Urothelium cell line (cell line): ENCODE measurements at regions not wholly inside any gene's neighbourhood (a gene's known extent, or its start where the extent isn't known, plus 50 kb on each side); places are given as distances from the start of the nearest gene placed in this dataset.
A peak's percentile ranks its signal among the peaks of the same experiment; 100 is the strongest.

Experiments
- DNase-seq: peaks from one replicate; pipeline ENCODE4 v3.0.0; 2011; ENCODE audit warnings: low spot score, mixed read lengths
- FAIRE-seq: peaks from 2 replicates; lab custom pipeline; 2011; peaks lifted over from hg19 to GRCh38; lab: Jason Lieb, UNC

DNA sequence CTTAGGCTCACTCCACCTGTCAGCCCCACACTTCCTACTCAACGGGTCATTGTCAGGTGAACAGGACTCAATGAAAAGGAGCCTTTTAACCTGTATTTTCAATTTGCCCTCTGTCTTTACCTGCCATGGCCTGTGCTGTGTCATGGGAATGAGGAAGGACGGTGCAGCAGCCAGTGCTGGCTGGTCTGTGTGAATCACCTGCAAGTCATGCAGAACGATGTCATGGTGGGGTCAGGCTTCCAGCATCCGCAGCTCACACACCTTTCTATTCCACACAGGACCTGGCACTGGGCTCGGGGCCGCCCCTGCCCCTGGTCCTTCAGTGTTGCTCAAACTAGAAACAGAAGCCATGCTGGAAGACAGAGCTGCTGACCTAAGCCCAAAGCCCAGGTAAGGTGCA is 188.7 kb upstream of the GMDS start:
- DNase-seq (peak; percentile 19), FAIRE-seq (no peak)

DNA sequence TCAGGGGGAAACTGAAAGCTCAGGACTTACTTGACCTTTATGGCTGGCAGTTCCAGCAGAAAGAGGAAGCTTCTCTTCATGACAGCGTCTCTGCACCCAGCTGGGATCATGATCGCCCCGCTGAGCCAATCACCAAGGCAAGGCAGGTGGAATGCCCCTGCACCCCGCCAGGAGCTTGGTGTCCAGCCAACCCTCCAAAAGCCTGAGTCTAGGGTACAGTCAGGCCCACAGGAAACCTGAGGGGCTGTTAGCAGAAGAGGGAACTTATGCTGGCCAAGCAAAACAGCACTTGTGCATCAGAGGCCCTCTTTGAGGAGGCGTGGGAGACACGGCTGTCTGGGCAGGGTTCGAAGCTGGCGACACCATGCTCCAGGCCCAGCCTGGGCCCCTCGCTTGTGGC is 188.3 kb upstream of the GMDS start:
- DNase-seq (no peak), FAIRE-seq (no peak)

DNA sequence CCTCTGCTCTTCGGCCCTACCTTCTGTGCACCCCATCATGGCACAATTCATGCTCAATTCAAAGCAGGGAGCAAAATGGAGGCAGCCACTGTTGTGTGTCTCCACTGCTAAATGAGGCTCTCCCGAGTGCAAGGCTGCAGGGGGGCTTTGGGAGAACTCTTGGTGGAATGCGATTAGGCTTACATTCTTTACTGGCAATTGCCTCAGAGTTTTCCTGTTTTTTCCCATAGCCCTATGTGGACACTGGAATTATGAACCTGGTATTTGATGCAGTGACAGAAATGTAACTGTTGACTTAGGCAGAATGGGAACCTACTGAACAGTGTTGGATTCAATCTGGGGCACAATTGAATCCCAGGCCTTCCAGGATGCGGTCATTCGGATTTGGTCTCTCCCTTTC is 187.9 kb upstream of the GMDS start:
- no peak for FAIRE-seq
- DNase-seq, result no peak

DNA sequence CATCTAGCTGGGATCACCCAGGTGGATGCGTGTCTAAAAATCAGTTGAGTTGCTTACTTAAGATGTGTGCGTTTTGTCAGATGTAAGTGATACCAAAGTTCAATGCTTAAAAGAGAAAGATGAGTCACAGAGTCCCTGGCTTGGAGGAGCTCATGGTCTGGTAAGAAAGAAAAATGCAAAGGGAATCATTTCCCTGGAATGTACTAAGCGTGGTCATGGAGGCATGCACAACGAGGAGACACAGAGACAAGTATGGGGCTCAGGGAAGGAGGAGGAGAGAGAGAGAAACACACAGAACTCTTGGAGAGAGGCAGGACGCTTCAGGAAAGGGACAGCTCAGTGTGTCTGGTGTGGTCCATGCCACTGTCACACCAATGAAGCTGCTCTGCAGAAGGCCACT is 186.9 kb upstream of the GMDS start:
- no peak for FAIRE-seq
- DNase-seq, result peak; percentile 59

DNA sequence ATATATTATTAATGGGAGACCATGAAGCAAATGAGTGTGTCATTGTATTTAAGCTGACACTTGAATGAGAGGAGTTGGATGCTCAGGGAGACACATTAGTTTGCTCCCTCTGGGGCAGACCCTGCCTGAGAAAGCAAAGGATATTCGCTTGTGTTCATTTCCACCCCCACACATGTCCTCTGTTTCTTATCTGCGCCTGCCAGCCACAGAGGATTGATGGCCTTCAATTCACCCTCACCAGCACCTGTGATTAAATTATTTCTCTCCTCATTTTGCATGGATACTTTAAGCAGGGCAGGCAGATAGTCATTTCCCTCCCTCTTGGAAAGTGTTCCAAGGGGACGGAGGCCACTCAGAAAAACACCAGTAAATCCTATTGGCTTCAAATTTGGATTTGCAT is 185.2 kb upstream of the GMDS start:
- DNase-seq (no peak), FAIRE-seq (no peak)

DNA sequence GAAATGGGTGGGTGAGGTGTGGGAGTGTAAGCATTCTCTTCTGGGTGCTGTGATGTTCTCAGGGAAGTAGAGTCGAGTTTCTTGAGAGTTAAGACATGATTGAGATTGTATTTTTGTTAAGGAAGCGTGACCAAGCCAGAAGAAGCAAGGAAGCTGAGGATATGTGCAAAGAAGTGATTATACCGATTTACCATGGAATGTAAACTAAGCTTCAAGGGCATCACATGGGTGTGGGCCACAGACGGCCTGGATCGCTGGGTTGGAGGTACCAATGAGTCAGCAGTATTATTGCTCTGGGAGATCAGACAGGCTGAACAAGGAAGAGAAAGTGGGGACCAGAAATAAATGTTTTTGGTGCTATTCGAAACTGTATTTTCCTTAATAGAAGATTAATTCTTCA is 184.1 kb upstream of the GMDS start:
- FAIRE-seq (no peak), DNase-seq (no peak)

DNA sequence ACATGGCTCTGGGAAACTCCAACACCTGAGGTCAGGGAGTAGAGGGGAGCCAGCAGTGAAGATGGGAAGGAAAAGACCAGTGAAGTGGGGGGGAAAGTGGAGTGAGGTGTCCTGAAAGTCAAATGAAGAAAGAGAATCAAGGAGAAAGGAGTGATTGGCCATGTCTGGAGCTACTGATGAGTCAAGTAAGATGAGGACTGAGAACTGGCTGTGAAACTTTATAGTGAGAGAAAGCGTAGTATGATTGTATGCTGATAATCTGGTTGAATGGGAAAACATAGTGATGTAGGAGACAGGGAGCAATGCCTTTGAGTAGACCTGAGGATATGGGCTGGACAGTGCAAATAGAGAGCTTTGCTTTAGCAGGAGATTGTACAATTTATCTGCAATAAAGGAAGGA is 183.6 kb upstream of the GMDS start:
- FAIRE-seq (no peak), DNase-seq (no peak)

DNA sequence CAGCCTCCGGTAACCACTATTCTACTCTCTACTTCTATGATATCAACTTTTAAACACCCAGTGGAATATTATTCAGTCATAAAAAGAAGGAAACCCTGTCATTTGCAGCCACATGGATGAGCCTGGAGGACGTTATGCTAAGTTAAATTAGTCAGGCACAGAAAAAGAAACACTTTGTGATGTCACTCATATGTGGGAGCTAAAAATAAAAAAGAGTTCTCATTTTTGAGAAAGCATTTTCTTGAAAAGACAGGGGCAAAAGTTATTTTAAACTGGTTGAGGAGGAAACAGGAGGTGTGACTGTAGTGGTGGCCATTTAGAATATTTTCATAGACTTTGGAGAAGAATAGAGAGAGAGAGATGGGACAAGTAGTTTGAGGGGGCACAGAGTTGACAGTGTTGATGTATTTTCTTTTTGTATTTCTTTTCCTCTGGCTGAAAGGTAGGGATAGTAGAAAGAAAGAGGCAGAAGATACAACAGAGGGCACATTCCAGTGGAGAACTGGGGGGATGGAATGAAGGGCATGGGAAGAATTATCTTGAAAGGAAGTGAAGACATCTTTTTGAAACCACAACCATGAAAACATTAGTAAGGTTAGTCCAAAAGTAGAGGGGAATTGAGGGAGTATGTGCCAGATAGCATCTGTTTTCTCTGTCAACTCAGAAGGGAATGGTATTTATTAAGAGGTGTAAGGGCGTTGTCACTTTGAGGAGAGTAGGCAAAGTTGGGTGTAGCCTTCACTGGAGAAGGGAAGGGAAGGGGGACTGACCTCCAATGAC is 181.3 kb upstream of the GMDS start:
- FAIRE-seq (no peak), DNase-seq (no peak)

DNA sequence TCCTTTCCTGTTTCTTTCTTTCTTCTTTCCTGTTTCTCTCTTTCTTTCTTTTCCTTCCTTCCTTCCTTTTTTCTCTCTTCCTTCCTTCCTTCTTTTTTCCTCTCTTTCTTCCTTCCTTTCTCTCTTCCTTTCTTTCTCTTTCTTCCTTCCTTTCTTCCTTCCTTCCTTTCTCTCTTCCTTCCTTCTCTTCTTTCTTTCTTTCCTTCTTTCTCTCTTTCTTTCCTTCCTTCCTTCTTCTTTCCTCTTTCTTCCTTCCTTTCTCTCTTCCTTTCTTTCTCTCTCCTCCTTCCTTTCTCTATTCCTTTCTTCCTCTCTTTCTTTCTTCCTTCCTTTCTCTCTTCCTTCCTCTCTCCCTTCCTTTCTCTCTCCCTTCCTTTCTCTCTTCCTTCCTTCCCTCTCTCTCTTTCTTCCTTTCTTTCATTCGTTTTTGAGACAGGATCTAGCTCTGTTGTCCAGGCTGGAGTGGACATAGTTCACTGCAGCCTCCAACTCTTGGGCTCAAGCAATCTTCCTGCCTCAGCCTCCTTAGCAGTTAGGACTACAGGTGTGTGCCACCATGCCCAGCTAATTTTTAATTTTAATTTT is 170.8 kb upstream of the GMDS start:
- FAIRE-seq, result no peak
- no peak for DNase-seq

DNA sequence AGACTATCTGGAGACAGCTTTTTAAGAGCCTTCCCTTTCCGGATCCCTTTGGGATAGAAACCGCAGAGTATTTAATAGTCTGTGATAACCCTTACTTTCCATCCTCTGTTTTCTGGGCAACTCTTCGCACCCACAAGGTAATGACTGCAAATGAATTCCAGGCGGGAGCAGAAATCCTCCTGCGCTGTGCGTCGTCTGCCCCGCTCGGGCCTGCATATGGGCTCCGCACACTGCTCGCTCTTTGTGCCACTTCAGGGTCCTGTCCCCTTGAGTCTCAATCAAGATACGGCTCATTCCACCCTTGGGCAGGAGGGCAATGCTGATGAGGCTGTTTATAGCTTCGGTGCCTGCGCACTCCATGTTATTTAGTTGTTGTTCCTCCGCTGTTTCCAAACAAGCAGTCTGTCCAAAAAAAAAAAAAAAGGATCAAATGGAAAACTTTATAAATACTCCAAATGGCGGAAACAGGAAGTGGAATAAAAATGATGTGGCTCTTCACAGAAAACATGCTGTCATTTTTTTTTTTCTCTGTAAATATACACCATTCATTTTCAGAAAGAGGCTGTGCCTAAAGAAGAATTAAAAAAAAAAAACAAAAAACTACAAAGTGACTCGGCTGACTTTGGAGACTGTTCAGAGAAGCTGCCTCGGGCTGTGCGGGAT is 169.6 kb upstream of the GMDS start:
- DNase-seq (no peak), FAIRE-seq (no peak)

DNA sequence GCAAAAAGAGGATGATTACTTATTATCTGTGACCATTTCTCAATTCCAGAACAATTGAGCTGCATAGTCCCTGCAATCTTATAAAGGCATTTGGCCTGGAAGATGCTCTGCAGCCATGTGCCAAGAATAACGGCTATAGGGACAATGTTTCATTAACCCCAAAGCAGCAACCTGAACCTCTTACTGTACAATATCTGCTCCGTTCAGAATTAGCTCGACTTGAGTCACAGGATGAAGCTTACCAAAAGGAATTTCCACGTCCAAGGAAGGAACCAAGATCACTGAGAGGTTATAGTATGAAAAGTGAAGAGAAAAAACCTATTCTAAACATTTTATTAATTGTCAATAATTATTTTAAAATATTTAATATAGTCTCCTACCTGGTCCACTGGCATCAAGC is 167.3 kb upstream of the GMDS start:
- DNase-seq (no peak), FAIRE-seq (no peak)

DNA sequence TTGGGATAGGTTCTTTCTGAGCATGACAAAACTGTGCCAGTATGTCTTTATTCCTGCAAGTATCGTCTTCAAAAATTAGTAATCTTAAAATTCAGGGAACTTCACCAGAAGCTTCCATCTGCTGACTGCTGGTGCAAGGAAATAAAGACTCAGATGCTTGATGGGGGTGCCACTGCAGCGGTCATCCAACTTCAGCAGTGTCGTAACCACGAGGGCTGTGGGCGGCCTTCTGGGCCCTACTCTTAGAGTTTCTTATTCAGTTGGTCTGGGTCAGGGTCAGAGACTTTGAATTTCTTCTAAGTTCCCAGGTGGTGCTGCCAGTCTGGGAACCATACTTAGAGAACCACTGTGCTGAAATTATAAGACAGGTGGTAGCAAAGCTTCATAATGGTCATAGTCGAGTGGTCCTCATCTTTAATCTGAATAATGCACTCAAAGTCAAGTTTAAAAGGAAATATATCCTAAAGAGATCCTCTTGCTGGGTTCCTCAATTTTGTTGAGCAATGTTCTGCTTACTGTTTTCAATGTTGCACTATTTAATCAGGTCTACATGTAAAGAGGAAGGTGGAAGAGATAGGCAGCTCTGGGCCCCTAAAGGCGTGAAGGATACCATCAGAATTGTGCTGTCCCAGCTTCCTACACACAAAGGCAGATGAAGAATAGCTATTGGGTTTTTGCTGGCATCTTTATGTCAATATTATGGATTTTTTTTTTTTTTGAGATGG is 165.4 kb upstream of the GMDS start:
- DNase-seq, result no peak
- FAIRE-seq, result no peak

DNA sequence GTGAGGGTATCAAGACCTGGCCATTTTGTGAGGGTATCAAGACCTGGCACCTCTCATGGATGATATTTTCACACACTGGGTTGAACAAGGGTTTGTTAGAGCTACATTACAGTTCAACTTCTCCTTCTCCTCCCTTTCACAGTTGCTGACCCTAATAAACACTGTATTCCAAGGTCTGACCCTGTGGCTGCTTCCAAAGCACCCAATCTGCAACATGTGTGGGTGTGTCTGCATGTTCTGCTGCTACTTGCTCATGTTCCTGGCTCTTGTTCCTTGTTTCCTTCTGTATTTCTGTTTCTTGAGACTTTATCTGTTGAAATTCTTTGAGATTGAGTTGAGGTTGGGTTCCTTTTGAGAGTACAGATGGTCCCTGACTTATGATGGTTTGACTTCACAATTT is 162.1 kb upstream of the GMDS start:
- FAIRE-seq (no peak), DNase-seq (no peak)

DNA sequence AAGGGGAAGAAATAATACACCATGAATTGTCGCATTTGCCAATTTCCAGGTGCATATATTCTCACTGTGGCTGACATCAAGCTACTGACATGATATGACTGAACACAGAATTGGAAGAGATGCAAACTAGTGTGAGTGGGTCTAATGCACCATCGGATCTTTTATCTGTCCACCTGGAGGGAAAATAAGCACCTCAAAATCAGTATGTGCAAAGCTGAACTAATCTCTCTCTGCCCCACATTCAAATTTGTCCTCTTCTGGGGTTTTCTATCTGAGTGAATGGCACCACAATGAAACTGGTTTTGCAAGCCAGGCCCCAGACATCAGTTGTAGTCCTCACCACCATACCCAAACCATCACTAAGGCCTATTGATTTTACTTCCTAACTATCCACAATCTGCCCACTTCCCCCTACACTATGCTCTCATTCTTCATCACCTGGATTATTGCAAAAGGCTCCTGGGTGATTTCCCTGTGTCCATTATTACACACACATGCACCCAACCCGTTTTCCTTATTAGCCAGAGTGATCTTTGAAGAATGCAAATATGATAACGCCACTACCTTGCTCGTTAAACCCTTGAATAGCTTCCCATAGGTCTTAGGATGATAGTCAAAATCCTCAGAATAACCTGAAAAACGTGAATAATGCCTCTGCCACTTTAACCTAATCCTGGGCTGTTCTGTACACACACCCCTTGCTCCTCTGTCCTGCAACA is 159.0 kb upstream of the GMDS start:
- DNase-seq (no peak), FAIRE-seq (no peak)

DNA sequence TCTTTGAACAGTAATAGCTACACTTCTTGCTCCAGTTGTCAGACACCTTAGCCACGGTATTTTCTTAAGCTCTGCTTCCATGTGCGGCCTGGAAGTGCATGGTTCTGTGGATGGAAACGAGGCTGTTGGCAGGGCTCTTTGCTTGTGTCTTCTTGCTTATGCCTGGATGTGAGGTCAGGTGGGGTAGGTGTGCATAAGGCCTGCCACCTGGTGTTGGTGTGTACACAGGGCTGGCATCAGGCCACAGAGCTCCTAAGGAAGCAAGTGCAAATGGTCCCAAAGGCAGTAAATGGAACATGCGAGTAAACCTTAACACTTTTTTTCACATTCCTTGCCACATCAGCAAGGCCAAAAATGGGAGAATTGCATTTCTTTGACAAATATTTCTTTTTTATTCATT is 158.1 kb upstream of the GMDS start:
- no peak for DNase-seq
- no peak for FAIRE-seq

DNA sequence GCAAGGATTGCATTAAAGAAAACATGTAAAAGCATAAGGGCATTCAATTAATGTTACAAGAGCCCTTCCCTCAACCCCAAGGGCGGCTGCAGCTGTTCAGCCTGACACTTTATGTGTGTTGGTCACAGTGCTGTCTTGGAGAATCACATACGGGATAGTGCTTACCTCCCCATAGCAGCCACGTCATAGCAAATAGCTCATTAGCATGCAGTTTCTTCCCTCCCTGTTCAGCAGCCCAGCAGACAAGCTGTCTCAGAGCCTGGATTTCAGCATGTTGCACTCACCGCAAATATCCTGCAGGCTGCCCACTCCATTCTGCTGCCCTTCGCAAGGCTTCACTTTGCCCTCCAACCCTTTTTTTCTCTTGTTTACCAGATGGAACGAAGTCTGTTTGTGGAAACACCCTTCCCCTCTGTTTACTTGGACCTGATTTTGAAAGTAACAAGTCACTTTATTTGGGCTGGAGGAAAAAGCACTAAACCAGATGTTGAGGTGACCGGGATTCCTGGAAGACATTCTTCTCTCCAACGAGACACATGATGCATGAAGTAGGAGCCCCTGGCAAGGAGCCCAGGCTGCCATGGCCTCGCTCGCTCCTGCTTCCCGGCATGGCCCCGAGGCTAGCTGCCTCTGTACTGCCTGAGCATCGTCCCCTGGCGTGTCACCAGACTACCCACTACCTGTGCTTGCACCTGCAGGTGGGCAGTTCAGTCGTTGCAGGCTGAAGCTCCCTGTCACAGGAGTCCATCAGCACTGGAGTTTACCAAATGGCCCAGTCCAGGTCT is 151.6 kb upstream of the GMDS start:
- no peak for DNase-seq
- no peak for FAIRE-seq

DNA sequence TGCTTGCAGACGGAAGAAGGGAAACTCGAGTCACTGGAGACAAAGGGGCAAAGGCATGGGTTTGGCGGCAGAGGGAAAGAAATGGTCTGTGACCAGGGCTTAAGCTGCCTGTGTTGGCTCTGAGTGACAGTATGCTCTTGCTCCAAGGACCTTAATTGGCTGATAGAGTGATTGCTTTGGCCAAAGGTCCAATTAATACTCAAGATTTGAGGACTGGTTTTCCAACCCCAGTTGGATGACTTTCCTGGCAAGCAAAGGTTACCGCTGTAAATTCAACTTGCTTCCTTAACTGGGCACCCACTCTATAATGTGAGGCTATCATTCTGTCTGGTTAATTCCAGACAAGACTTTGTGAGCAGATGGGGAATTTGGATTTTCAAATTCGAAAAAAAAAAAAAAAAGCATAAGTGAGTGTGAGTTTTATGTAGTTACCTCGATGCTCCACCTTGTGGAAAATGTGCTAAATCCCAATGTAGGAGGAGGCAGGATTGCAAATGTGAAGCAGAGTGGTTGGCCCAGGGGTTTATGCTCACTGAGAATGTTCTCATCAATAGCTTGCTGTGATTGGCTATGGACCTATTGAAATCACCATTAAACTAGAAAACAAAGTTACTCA is 150.7 kb upstream of the GMDS start:
- FAIRE-seq, result no peak
- DNase-seq, result no peak

DNA sequence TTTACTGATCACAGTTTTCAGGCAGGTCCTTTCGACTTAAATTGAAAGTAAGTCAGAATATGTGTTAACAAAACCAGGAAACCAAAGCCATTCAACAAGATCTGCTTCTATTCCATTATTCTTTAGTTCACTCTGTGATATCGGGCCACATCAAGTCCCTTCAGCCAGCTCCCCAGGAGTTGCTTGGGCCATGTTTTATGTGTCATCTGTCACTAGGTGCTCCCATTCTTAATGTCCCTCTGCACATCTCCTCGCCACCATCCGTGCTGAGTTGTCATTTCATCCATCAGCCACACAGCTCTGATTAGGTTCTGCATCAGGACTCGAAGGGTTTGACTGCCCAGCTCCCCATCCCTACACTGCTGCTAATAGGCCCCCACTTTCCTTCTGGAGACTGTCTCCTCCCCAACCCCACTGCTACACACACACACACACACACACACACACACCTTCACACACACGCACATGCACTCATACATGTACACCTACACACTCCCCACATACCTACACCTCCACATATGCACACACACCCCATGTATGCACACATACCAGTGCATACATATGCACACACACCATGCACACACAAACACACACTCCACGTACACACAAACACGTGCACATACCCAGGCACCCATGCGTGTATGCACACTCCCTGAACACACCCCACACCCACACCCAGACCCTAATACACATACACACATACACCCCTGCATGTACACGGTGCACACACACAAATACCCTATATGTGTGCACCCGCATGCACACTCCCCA is 143.3 kb upstream of the GMDS start:
- peak; percentile 66 for FAIRE-seq

DNA sequence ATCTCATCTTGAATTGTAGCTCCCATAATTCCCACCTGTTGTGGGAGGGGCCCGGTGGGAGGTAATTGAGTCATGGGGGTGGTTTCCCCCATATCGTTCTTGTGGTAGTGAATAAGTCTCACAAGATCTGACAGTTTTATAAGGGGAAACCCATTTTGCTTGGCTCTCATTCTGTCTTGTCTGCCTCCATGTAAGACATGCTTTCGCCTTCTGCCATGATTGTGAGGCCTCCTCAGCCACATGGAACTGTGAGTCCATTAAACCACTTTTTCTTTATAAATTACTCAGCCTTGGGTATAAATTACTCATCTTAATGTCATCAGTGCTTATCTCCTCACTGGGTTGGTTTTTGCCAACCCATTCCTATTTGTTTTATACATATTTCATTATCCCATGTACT is 142.0 kb upstream of the GMDS start:
- no peak for FAIRE-seq
- no peak for DNase-seq

More for the DNA sequence above, 143.3 kb upstream of the GMDS start:
- no peak for DNase-seq
